Epithelial cell of prostate (primary cell): ENCODE measurements at regions not wholly inside any gene's neighbourhood (a gene's known extent, or its start where the extent isn't known, plus 50 kb on each side); places are given as distances from the start of the nearest gene placed in this dataset.
"Not testable (repeated sequence)": the region's sequence is repeated elsewhere in the genome, so short reads cannot be mapped to it uniquely, and the experiment has no call there.

Experiments
- DNase-seq: peaks from one replicate; pipeline ENCODE4 v3.0.0-alpha.2; 2011; ENCODE audit warnings: low read depth, low spot score
- H3K27ac ChIP-seq: fragments of 450-650 bp; 2 replicates; pipeline ENCODE4 v1.5.1; 2017; ENCODE audit warnings: mild to moderate bottlenecking

GRCh38 chr4:155479835-155480234, 103.1 kb upstream of the MAP9 start:
- no peak for DNase-seq
- H3K27ac ChIP-seq, result no peak overlapping the region

- H3K27ac ChIP-seq, result no peak overlapping the region
- DNase-seq, result no peak
Measured at GRCh38 chr4:155478336-155478835, 101.6 kb upstream of the MAP9 start.

- no peak overlapping the region for H3K27ac ChIP-seq
- DNase-seq, result no peak
Measured at GRCh38 chr4:155474758-155475157, 98.0 kb upstream of the MAP9 start.

- H3K27ac ChIP-seq, result no peak overlapping the region
- DNase-seq, result no peak
Measured at GRCh38 chr4:155473420-155474095, 96.8 kb upstream of the MAP9 start.

GRCh38 chr4:155468282-155468681, 91.5 kb upstream of the MAP9 start:
- DNase-seq, result no peak
- H3K27ac ChIP-seq, result no peak overlapping the region

- no peak for DNase-seq
- H3K27ac ChIP-seq, result no peak overlapping the region
Measured at GRCh38 chr4:155450676-155451075, 73.9 kb upstream of the MAP9 start.

GRCh38 chr4:155445306-155445705, 68.5 kb upstream of the MAP9 start:
- no peak for DNase-seq
- no peak overlapping the region for H3K27ac ChIP-seq

- DNase-seq, result no peak
- no peak overlapping the region for H3K27ac ChIP-seq
Measured at GRCh38 chr4:155444721-155445120, 68.0 kb upstream of the MAP9 start.

- no peak for DNase-seq
Measured at GRCh38 chr4:155442267-155443105, 65.7 kb upstream of the MAP9 start.

GRCh38 chr4:155441475-155441874, 64.7 kb upstream of the MAP9 start:
- no peak overlapping the region for H3K27ac ChIP-seq
- no peak for DNase-seq

More at GRCh38 chr4:155442267-155443105, 65.7 kb upstream of the MAP9 start:
- no peak overlapping the region for H3K27ac ChIP-seq

- not testable (repeated sequence) for H3K27ac ChIP-seq, DNase-seq
Measured at GRCh38 chr4:155439760-155440159, 63.0 kb upstream of the MAP9 start.

- DNase-seq, result no peak
- peak overlapping the region; percentile 96 for H3K27ac ChIP-seq
Measured at GRCh38 chr4:155434904-155435303, 58.1 kb upstream of the MAP9 start.

- no peak for DNase-seq
- peak overlapping the region; percentile 96 for H3K27ac ChIP-seq
Measured at GRCh38 chr4:155434366-155434765, 57.6 kb upstream of the MAP9 start.

- DNase-seq, result peak; percentile 79
- H3K27ac ChIP-seq, result peak overlapping the region; percentile 96
Measured at GRCh38 chr4:155433636-155434360, 57.0 kb upstream of the MAP9 start.

GRCh38 chr4:155430895-155431795, 54.4 kb upstream of the MAP9 start:
- no peak for DNase-seq
- H3K27ac ChIP-seq, result peak overlapping the region; percentile 96

- no peak for DNase-seq
- no peak overlapping the region for H3K27ac ChIP-seq
Measured at GRCh38 chr4:155428128-155428527, 51.4 kb upstream of the MAP9 start.

- DNase-seq, result no peak
- H3K27ac ChIP-seq, result no peak overlapping the region
Measured at GRCh38 chr4:155426953-155427352, 50.2 kb upstream of the MAP9 start.
